ENCODE measurements at regions not wholly inside any gene's neighbourhood (a gene's known extent, or its start where the extent isn't known, plus 50 kb on each side); places are given as distances from the start of the nearest gene placed in this dataset.

GRCh38 chr14:62629176-62629725 lies 416.0 kb downstream of the KCNH5 start:
- Histone ChIP-seq H3K9me2 (replicated peaks; ENCODE audit: insufficient read depth, low read length) (no peaks in the 10 kb centered on the region; the same call in 1 of the 2 replicates), H3K9me3 (ENCODE audit: insufficient read depth, low read length) (no peaks in the 10 kb centered on the region), H2AFZ (ENCODE audit: low read depth, low read length, severe bottlenecking) (no peak overlapping the region), H3K9ac (ENCODE audit: low read length) (no peak overlapping the region), H3K27ac (ENCODE audit: low read depth, low read length) (no peak overlapping the region), H4K20me1 (ENCODE audit: low read depth, low read length) (no peaks in the 10 kb centered on the region), H3K79me2 (ENCODE audit: insufficient read depth, low read length) (no peaks in the 10 kb centered on the region), H3K4me2 (ENCODE audit: low read depth, low read length, poor library complexity, severe bottlenecking) (no peak overlapping the region), H3K4me3 (ENCODE audit: insufficient read depth, low read length, poor library complexity, severe bottlenecking) (no peak overlapping the region), H3F3A (ENCODE audit: insufficient read depth) (no peaks in the 10 kb centered on the region), H3K36me3 (ENCODE audit: low read length) (no peaks in the 10 kb centered on the region), H3K27me3 (ENCODE audit: low read length) (no peaks in the 10 kb centered on the region)
- TF ChIP-seq CTCF (IDR thresholded peaks at IDR 0.05; ENCODE audit: insufficient read depth, low read length, poor library complexity, severe bottlenecking) = no peak

- Histone ChIP-seq H3K36me3 (ENCODE audit: low read length) (no peaks in the 10 kb centered on the region), H3K9me3 (ENCODE audit: insufficient read depth, low read length) (no peaks in the 10 kb centered on the region), H3K9me2 (replicated peaks; ENCODE audit: insufficient read depth, low read length) (no peaks in the 10 kb centered on the region; the same call in 1 of the 2 replicates), H3F3A (ENCODE audit: insufficient read depth) (no peaks in the 10 kb centered on the region), H3K4me3 (ENCODE audit: insufficient read depth, low read length, poor library complexity, severe bottlenecking) (no peak overlapping the region), H2AFZ (ENCODE audit: low read depth, low read length, severe bottlenecking) (no peak overlapping the region), H3K4me2 (ENCODE audit: low read depth, low read length, poor library complexity, severe bottlenecking) (no peak overlapping the region), H4K20me1 (ENCODE audit: low read depth, low read length) (no peaks in the 10 kb centered on the region), H3K27ac (ENCODE audit: low read depth, low read length) (no peak overlapping the region), H3K27me3 (ENCODE audit: low read length) (no peaks in the 10 kb centered on the region), H3K9ac (ENCODE audit: low read length) (no peak overlapping the region), H3K79me2 (ENCODE audit: insufficient read depth, low read length) (no peaks in the 10 kb centered on the region)
- TF ChIP-seq EZH2phosphoT487 (conservative IDR thresholded peaks at IDR 0.05; ENCODE audit: low read length) = no peak
- no peak for TF ChIP-seq CTCF (IDR thresholded peaks at IDR 0.05; ENCODE audit: insufficient read depth, low read length, poor library complexity, severe bottlenecking)
Observed at GRCh38 chr14:62631176-62631575, 414.1 kb downstream of the KCNH5 start.

GRCh38 chr14:62632771-62633170 lies 412.5 kb downstream of the KCNH5 start:
- H4K20me1 ChIP-seq (ENCODE audit: low read depth, low read length) = no peaks in the 10 kb centered on the region
- no peak overlapping the region for H3K4me2 ChIP-seq (ENCODE audit: low read depth, low read length, poor library complexity, severe bottlenecking)
- H3K36me3 ChIP-seq (ENCODE audit: low read length) = no peaks in the 10 kb centered on the region
- H3K79me2 ChIP-seq (ENCODE audit: insufficient read depth, low read length) = no peaks in the 10 kb centered on the region
- no peaks in the 10 kb centered on the region; the same call in 1 of the 2 replicates for H3K9me2 ChIP-seq (replicated peaks; ENCODE audit: insufficient read depth, low read length)
- no peak overlapping the region for H2AFZ ChIP-seq (ENCODE audit: low read depth, low read length, severe bottlenecking)
- TF ChIP-seq EZH2phosphoT487 (conservative IDR thresholded peaks at IDR 0.05; ENCODE audit: low read length) (no peak), CTCF (IDR thresholded peaks at IDR 0.05; ENCODE audit: insufficient read depth, low read length, poor library complexity, severe bottlenecking) (no peak)
- H3K27me3 ChIP-seq (ENCODE audit: low read length) = no peaks in the 10 kb centered on the region
- H3K4me3 ChIP-seq (ENCODE audit: insufficient read depth, low read length, poor library complexity, severe bottlenecking) = no peak overlapping the region
- no peaks in the 10 kb centered on the region for H3F3A ChIP-seq (ENCODE audit: insufficient read depth)
- no peaks in the 10 kb centered on the region for H3K9me3 ChIP-seq (ENCODE audit: insufficient read depth, low read length)
- no peak overlapping the region for H3K27ac ChIP-seq (ENCODE audit: low read depth, low read length)
- no peak overlapping the region for H3K9ac ChIP-seq (ENCODE audit: low read length)

All from SU-DHL-6 (cell line).